ENCODE measurements at regions not wholly inside any gene's neighbourhood (a gene's known extent, or its start where the extent isn't known, plus 50 kb on each side); places are given as distances from the start of the nearest gene placed in this dataset.
"Not testable (repeated sequence)": the region's sequence is repeated elsewhere in the genome, so short reads cannot be mapped to it uniquely, and the experiment has no call there.

- no peak for DNase-seq (ENCODE audit: low spot score)
Measured at GRCh38 chr2:224146356-224147160, 107.5 kb upstream of the SERPINE2 start.

GRCh38 chr2:224145751-224146355, 106.8 kb upstream of the SERPINE2 start:
- DNase-seq (ENCODE audit: low spot score): no peak

- no peak for DNase-seq (ENCODE audit: low spot score)
Measured at GRCh38 chr2:224143526-224143925, 104.4 kb upstream of the SERPINE2 start.

- no peak for DNase-seq (ENCODE audit: low spot score)
Measured at GRCh38 chr2:224142397-224143312, 103.6 kb upstream of the SERPINE2 start.

GRCh38 chr2:224141304-224141703, 102.2 kb upstream of the SERPINE2 start:
- DNase-seq (ENCODE audit: low spot score): no peak

GRCh38 chr2:224137208-224137607, 98.1 kb upstream of the SERPINE2 start:
- DNase-seq (ENCODE audit: low spot score): no peak

GRCh38 chr2:224136396-224136795, 97.3 kb upstream of the SERPINE2 start:
- DNase-seq (ENCODE audit: low spot score): no peak

GRCh38 chr2:224135881-224136280, 96.8 kb upstream of the SERPINE2 start:
- no peak for DNase-seq (ENCODE audit: low spot score)

- no peak for DNase-seq (ENCODE audit: low spot score)
Measured at GRCh38 chr2:224134003-224134734, 95.1 kb upstream of the SERPINE2 start.

- DNase-seq (ENCODE audit: low spot score): no peak
Measured at GRCh38 chr2:224133387-224133786, 94.3 kb upstream of the SERPINE2 start.

GRCh38 chr2:224127871-224128501, 88.9 kb upstream of the SERPINE2 start:
- DNase-seq (ENCODE audit: low spot score): no peak

GRCh38 chr2:224126440-224126839, 87.4 kb upstream of the SERPINE2 start:
- DNase-seq (ENCODE audit: low spot score): no peak

GRCh38 chr2:224126003-224126402, 86.9 kb upstream of the SERPINE2 start:
- no peak for DNase-seq (ENCODE audit: low spot score)

- DNase-seq (ENCODE audit: low spot score): no peak
Measured at GRCh38 chr2:224122542-224122941, 83.5 kb upstream of the SERPINE2 start.

- no peak for DNase-seq (ENCODE audit: low spot score)
Measured at GRCh38 chr2:224121406-224122067, 82.5 kb upstream of the SERPINE2 start.

GRCh38 chr2:224120986-224121385, 81.9 kb upstream of the SERPINE2 start:
- DNase-seq (ENCODE audit: low spot score): no peak

GRCh38 chr2:224119846-224120245, 80.8 kb upstream of the SERPINE2 start:
- DNase-seq (ENCODE audit: low spot score): not testable (repeated sequence)

- DNase-seq (ENCODE audit: low spot score): no peak
Measured at GRCh38 chr2:224114428-224114827, 75.3 kb upstream of the SERPINE2 start.

- not testable (repeated sequence) for DNase-seq (ENCODE audit: low spot score)
Measured at GRCh38 chr2:224113930-224114329, 74.8 kb upstream of the SERPINE2 start.

- no peak for DNase-seq (ENCODE audit: low spot score)
Measured at GRCh38 chr2:224111576-224111975, 72.5 kb upstream of the SERPINE2 start.

GRCh38 chr2:224110811-224111210, 71.7 kb upstream of the SERPINE2 start:
- DNase-seq (ENCODE audit: low spot score): no peak

Measured in hematopoietic multipotent progenitor cell treated with erythropoietin and hydrocortisone succinate and interleukin-3 and kit ligand, for 15 days (in vitro differentiated cells).